Neuronal stem cell (in vitro differentiated cells): ENCODE measurements at regions not wholly inside any gene's neighbourhood (a gene's known extent, or its start where the extent isn't known, plus 50 kb on each side); places are given as distances from the start of the nearest gene placed in this dataset.
"Not testable (repeated sequence)": the region's sequence is repeated elsewhere in the genome, so short reads cannot be mapped to it uniquely, and the experiment has no call there.

Experiments used
- DNase-seq: peaks from one replicate; pipeline ENCODE4 v3.0.0-alpha.2; 2013; ENCODE audit warnings: low spot score
- H2AFZ ChIP-seq: one replicate; pipeline ENCODE4 v1.6.1; 2013; ENCODE audit warnings: mild to moderate bottlenecking, low read length, inconsistent platforms
- H2AK5ac ChIP-seq: 2 replicates; pipeline ENCODE4 v1.6.1; 2013; ENCODE audit warnings: low read depth, mild to moderate bottlenecking, inconsistent platforms, low read length, moderate library complexity, mixed read lengths
- H2BK120ac ChIP-seq: 2 replicates; pipeline ENCODE4 v1.6.1; 2013; ENCODE audit warnings: low read depth, mild to moderate bottlenecking, inconsistent platforms, low read length, moderate library complexity, mixed read lengths
- H2BK12ac ChIP-seq: one replicate; pipeline ENCODE4 v1.6.1; 2013; ENCODE audit warnings: low read length, inconsistent platforms
- H2BK15ac ChIP-seq: 2 replicates; pipeline ENCODE4 v1.6.1; 2013; ENCODE audit warnings: mild to moderate bottlenecking, low read length, inconsistent platforms, mixed read lengths
- H2BK5ac ChIP-seq: one replicate; pipeline ENCODE4 v1.6.1; 2013; ENCODE audit warnings: inconsistent platforms, mild to moderate bottlenecking, low read length, moderate library complexity
- H3K14ac ChIP-seq: one replicate; pipeline ENCODE4 v1.6.1; 2013; ENCODE audit warnings: low read length, inconsistent platforms
- H3K18ac ChIP-seq: 2 replicates; pipeline ENCODE4 v1.6.1; 2013; ENCODE audit warnings: low read length, inconsistent platforms
- H3K23ac ChIP-seq: 2 replicates; pipeline ENCODE4 v1.6.1; 2013; ENCODE audit warnings: low read depth, mild to moderate bottlenecking, mixed read lengths, low read length, inconsistent platforms; ENCODE audit not compliant: poor library complexity
- H3K27ac ChIP-seq: replicated peaks from 3 replicates; pipeline ENCODE4 v1.5.1; 2013; ENCODE audit warnings: low read length, inconsistent platforms
- H3K27me3 ChIP-seq, 3 experiments: 2 replicates each; pipeline ENCODE4 v1.6.1; 2013; ENCODE audit warnings: low read length in 3 of 3, mild to moderate bottlenecking in 2 of 3, inconsistent platforms in 1 of 3, low read depth in 1 of 3, mixed read lengths in 1 of 3, moderate library complexity in 1 of 3; ENCODE audit not compliant: control insufficient read depth in 3 of 3, insufficient read depth in 3 of 3
- H3K36me3 ChIP-seq, 2 donors: replicated peaks in 1 of 2; 2 replicates each; pipeline ENCODE4 v1.6.1; 2013; ENCODE audit warnings: low read length in 2 of 2; ENCODE audit not compliant: control insufficient read depth in 2 of 2, insufficient read depth in 2 of 2
- H3K4ac ChIP-seq: 2 replicates; pipeline ENCODE4 v1.6.1; 2013; ENCODE audit warnings: inconsistent platforms, mild to moderate bottlenecking, low read length, moderate library complexity
- H3K4me1 ChIP-seq, 2 donors: 1 replicate in 1 of 2; 2 replicates in 1 of 2; pipeline ENCODE4 v1.6.1; 2013; ENCODE audit warnings: low read length in 2 of 2, low read depth in 1 of 2; ENCODE audit not compliant: control insufficient read depth in 2 of 2, insufficient read depth in 1 of 2
- H3K4me2 ChIP-seq: one replicate; pipeline ENCODE4 v1.6.1; 2013; ENCODE audit warnings: mild to moderate bottlenecking, low read length, inconsistent platforms; ENCODE audit not compliant: insufficient read depth, poor library complexity, severe bottlenecking
- H3K4me3 ChIP-seq, 2 donors: 2 replicates each; pipeline ENCODE4 v1.5.1; 2013; ENCODE audit warnings: low read length in 2 of 2, mild to moderate bottlenecking in 2 of 2, inconsistent platforms in 1 of 2, moderate library complexity in 1 of 2
- H3K79me1 ChIP-seq: one replicate; pipeline ENCODE4 v1.6.1; 2013; ENCODE audit warnings: low read depth, mild to moderate bottlenecking, inconsistent platforms, low read length, moderate library complexity
- H3K9ac ChIP-seq: one replicate; pipeline ENCODE4 v1.6.1; 2013; ENCODE audit warnings: mild to moderate bottlenecking, low read depth, low read length, inconsistent platforms; ENCODE audit not compliant: poor library complexity
- H3K9me3 ChIP-seq, 2 donors: replicated peaks in 1 of 2; 2 replicates each; pipeline versions ENCODE3 to v1.6.1; 2013; ENCODE audit warnings: low read length in 2 of 2, mild to moderate bottlenecking in 2 of 2, inconsistent platforms in 1 of 2, low read depth in 1 of 2, mixed read lengths in 1 of 2, moderate library complexity in 1 of 2; ENCODE audit not compliant: control insufficient read depth in 2 of 2, insufficient read depth in 1 of 2
- H4K8ac ChIP-seq: one replicate; pipeline ENCODE4 v1.6.1; 2013; ENCODE audit warnings: low read depth, mild to moderate bottlenecking, inconsistent platforms, low read length, moderate library complexity
- H4K91ac ChIP-seq: one replicate; pipeline ENCODE4 v1.6.1; 2013; ENCODE audit warnings: low read length, low read depth, mild to moderate bottlenecking, inconsistent platforms; ENCODE audit not compliant: poor library complexity
- WGBS, 2 donors: extraction: QIAGEN DNeasy Blood & Tissue Kit; methylation state at CpG; one replicate each; pipeline ENCODE4 v1.1.7; 2013; ENCODE audit warnings: missing lambda C conversion rate in 2 of 2, mixed read lengths in 1 of 2; ENCODE audit not compliant: insufficient read length in 2 of 2, insufficient replicate concordance in 1 of 2; ENCODE audit errors: extremely low coverage in 2 of 2; 5-methylcytosine and 5-hydroxymethylcytosine counted together

DNA sequence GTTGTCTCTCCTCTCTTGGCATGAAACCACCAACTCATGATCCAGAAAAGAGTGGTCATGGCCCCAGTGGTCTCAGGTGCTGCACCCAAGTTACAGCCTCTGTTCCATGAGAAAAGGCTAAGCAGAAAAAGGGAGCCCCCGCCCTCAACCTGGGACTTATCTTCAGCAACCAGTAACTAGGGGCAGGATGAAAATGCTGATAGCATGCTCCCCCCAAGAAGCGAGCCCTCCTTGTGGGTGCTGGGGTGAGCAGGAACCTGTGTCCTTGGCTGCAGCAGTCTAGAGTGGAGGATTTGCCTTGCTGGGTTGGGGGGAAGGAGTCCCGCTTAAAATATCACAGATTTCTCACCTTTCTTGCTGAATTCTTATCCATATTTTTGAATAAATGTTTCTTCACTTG, 490.0 kb downstream of the SUCLG1 start:
- H3K36me3 ChIP-seq = no peaks in the 10 kb centered on the region
- H2AK5ac ChIP-seq = no peak overlapping the region
- H2BK15ac ChIP-seq = no peak overlapping the region
- no peaks in the 10 kb centered on the region for H3K9me3 ChIP-seq
- no peaks in the 10 kb centered on the region for H3K27me3 ChIP-seq
- no peak for DNase-seq
- no peak overlapping the region for H3K14ac ChIP-seq
- no peak overlapping the region for H3K4ac ChIP-seq
- no peak overlapping the region for H4K8ac ChIP-seq
- no peak overlapping the region for H3K23ac ChIP-seq
- no peak overlapping the region for H2BK120ac ChIP-seq
- no CpG with 5 or more reads among the region's 3 CpGs for WGBS, 2 donors
- no peaks in the 10 kb centered on the region for H3K4me1 ChIP-seq
- H3K79me1 ChIP-seq = no peaks in the 10 kb centered on the region
- no peak overlapping the region for H4K91ac ChIP-seq
- H2BK12ac ChIP-seq = no peak overlapping the region
- no peak overlapping the region for H2BK5ac ChIP-seq
- H2AFZ ChIP-seq = no peak overlapping the region
- no peak overlapping the region for H3K18ac ChIP-seq
- no peak overlapping the region for H3K4me2 ChIP-seq
- no peak overlapping the region for H3K9ac ChIP-seq
- no peak overlapping the region for H3K4me3 ChIP-seq
- no peak overlapping the region for H3K27ac ChIP-seq

DNA sequence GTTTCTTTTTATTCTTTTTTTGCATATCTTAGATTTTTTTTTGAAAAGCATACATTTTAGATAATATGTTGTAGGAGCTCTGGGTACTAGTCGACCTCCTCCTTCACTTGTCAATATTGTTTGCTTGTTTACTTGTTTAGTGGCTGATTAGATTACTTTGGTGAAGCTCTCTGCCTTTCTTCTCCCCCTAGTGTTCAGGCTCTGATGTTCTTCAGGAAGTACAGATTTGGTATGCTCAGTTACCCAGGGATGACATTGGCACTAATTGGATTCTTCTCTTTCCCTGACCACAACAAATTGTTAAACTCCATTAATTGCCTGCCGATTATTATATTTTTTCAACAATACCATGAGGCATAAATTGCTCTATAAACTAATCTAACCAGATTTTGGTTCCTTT, 491.2 kb downstream of the SUCLG1 start:
- H2BK120ac ChIP-seq = no peak overlapping the region
- H4K91ac ChIP-seq = no peak overlapping the region
- DNase-seq = no peak
- no peak overlapping the region for H3K18ac ChIP-seq
- H3K4me3 ChIP-seq = no peak overlapping the region
- H2BK5ac ChIP-seq = no peak overlapping the region
- no CpG with 5 or more reads among the region's 2 CpGs for WGBS, 2 donors
- H3K9ac ChIP-seq = no peak overlapping the region
- H3K27ac ChIP-seq = no peak overlapping the region
- no peaks in the 10 kb centered on the region for H3K79me1 ChIP-seq
- H3K9me3 ChIP-seq = no peaks in the 10 kb centered on the region
- H3K4me2 ChIP-seq = no peak overlapping the region
- no peak overlapping the region for H2AK5ac ChIP-seq
- H3K27me3 ChIP-seq = no peaks in the 10 kb centered on the region
- no peak overlapping the region for H2BK15ac ChIP-seq
- no peak overlapping the region for H2AFZ ChIP-seq
- no peak overlapping the region for H4K8ac ChIP-seq
- H3K4ac ChIP-seq = no peak overlapping the region
- H3K4me1 ChIP-seq = no peaks in the 10 kb centered on the region
- H3K14ac ChIP-seq = no peak overlapping the region
- no peak overlapping the region for H3K23ac ChIP-seq
- H2BK12ac ChIP-seq = no peak overlapping the region
- H3K36me3 ChIP-seq = no peaks in the 10 kb centered on the region

DNA sequence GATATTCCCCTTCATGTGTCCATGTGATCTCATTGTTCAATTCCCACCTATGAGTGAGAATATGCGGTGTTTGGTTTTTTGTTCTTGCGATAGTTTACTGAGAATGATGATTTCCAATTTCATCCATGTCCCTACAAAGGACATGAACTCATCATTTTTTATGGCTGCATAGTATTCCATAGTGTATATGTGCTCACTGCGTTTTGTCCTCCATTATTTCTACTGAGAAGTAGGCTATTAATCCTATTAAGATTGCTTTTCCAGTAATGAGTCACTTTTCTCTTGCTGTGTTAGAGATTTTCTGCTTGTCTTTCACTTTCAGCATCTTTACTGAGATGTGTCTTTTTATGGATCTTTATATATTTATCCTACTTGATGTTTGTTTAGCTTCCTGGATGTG, 492.1 kb downstream of the SUCLG1 start:
- H2AFZ ChIP-seq, H3K23ac ChIP-seq, H3K27ac ChIP-seq, H3K4me1 ChIP-seq, H3K4me3 ChIP-seq, H2BK15ac ChIP-seq, H2BK5ac ChIP-seq, H2AK5ac ChIP-seq, H3K9me3 ChIP-seq, H3K4me2 ChIP-seq, H3K27me3 ChIP-seq, H4K91ac ChIP-seq, H4K8ac ChIP-seq, H3K14ac ChIP-seq, H2BK120ac ChIP-seq, H3K4ac ChIP-seq, H3K79me1 ChIP-seq, H3K9ac ChIP-seq, DNase-seq, H3K36me3 ChIP-seq, H3K18ac ChIP-seq, H2BK12ac ChIP-seq: not testable (repeated sequence)
- WGBS, 2 donors = no CpG with 5 or more reads among the region's 3 CpGs

DNA sequence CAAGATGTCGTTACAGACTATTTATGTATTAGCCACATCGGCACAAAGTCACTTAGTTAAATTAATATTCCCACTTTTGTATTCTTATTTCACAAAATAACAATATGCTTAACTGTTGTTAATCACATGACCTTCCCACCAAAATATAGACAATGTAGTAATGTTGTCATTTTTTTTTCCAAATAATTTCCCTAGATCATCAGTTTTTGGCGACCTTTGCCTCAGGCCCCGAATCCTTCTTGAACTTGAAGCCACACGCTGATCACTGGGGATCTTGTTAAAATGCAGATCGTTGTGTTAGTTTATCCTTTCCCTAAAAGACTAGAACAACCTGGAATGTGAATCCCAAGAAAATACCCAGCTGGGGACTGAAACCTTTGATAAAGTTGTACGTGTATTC, 497.6 kb downstream of the SUCLG1 start:
- no peak overlapping the region for H3K23ac ChIP-seq
- H2AK5ac ChIP-seq = no peak overlapping the region
- no peak overlapping the region for H3K18ac ChIP-seq
- no peaks in the 10 kb centered on the region for H3K79me1 ChIP-seq
- no peak overlapping the region for H3K4ac ChIP-seq
- no peak overlapping the region for H4K8ac ChIP-seq
- no peak overlapping the region for H2AFZ ChIP-seq
- H2BK15ac ChIP-seq = no peak overlapping the region
- no peak for DNase-seq
- H2BK12ac ChIP-seq = no peak overlapping the region
- no peak overlapping the region for H4K91ac ChIP-seq
- no peaks in the 10 kb centered on the region for H3K9me3 ChIP-seq
- no peak overlapping the region for H3K27ac ChIP-seq
- H2BK5ac ChIP-seq = no peak overlapping the region
- no peak overlapping the region for H2BK120ac ChIP-seq
- no peak overlapping the region for H3K4me3 ChIP-seq
- WGBS, 2 donors = no CpG with 5 or more reads among the region's 7 CpGs
- H3K36me3 ChIP-seq = no peaks in the 10 kb centered on the region
- H3K27me3 ChIP-seq = no peaks in the 10 kb centered on the region
- no peak overlapping the region for H3K9ac ChIP-seq
- H3K4me2 ChIP-seq = no peak overlapping the region
- no peak overlapping the region for H3K14ac ChIP-seq
- no peaks in the 10 kb centered on the region for H3K4me1 ChIP-seq
